ENCODE measurements at regions not wholly inside any gene's neighbourhood (a gene's known extent, or its start where the extent isn't known, plus 50 kb on each side); places are given as distances from the start of the nearest gene placed in this dataset.

- TF ChIP-seq ZNF274 (IDR thresholded peaks at IDR 0.05; ENCODE audit: borderline replicate concordance, extremely low read depth, low read length) (no peak), CTCF (IDR thresholded peaks at IDR 0.05; ENCODE audit: control extremely low read depth in 1 of 3, insufficient read depth in 1 of 3, low read depth in 1 of 3, low read length in 3 of 3) (no peak), CHD1 (IDR thresholded peaks at IDR 0.05; ENCODE audit: low read depth, low read length) (no peak), JUN (IDR thresholded peaks at IDR 0.05; ENCODE audit: low read depth, low read length) (no peak), CEBPB (IDR thresholded peaks at IDR 0.05; ENCODE audit: low read depth, low read length) (no peak), YY1 (IDR thresholded peaks at IDR 0.05; ENCODE audit: low read depth, low read length) (no peak), TCF12 (IDR thresholded peaks at IDR 0.05; ENCODE audit: low read depth, low read length) (no peak), POLR2A (IDR thresholded peaks at IDR 0.05; ENCODE audit: control extremely low read depth in 1 of 2, low read depth in 2 of 2, low read length in 2 of 2) (no peak), EZH2 (IDR thresholded peaks at IDR 0.05; ENCODE audit: low read depth, low read length, severe bottlenecking) (no peak), SIX5 (IDR thresholded peaks at IDR 0.05; ENCODE audit: low read depth, low read length) (no peak), SIN3A (conservative IDR thresholded peaks at IDR 0.05 in 1 of 2, IDR thresholded peaks at IDR 0.05 in 1 of 2; ENCODE audit: low read depth in 1 of 2, low read length in 2 of 2) (no peak), BACH1 (IDR thresholded peaks at IDR 0.05; ENCODE audit: low read length) (no peak)
These were observed 590.2 kb upstream of the B3GAT1 start for GRCh38 chr11:135002236-135002635.
